ENCODE measurements at regions not wholly inside any gene's neighbourhood (a gene's known extent, or its start where the extent isn't known, plus 50 kb on each side); places are given as distances from the start of the nearest gene placed in this dataset.

DNA sequence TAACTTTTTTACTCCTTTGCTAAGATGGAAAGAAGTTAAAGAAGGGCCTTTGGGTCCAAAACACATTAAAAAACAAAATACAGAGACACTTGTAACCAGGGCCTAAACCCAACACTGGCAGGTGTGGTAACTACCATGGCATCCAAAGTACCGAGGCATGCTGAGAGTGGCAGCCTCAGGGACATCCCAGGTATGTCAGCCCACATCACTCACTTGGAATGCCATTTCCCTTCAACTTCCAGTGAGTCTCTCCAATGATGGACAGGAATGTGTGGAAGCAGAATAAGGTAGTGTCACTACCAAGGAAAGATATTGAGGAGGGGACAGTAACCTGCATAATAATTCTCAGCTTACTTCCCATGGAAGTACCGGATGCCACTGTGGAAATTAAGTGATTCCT is 79.5 kb upstream of the SCOC start:
- Mint-ChIP-seq H3K4me1 (peaks cover 30% of the 10 kb centered on the region), H3K27me3 (ENCODE audit: low read depth) (no peaks in the 10 kb centered on the region), H3K27ac (ENCODE audit: unreplicated experiment) (no peak overlapping the region), H3K9me3 (no peaks in the 10 kb centered on the region), H3K36me3 (ENCODE audit: low read depth) (no peaks in the 10 kb centered on the region), H3K4me3 (no peak overlapping the region)
- DNase-seq (ENCODE audit: low read depth, low spot score) = no peak
- TF ChIP-seq, protein P1, sequence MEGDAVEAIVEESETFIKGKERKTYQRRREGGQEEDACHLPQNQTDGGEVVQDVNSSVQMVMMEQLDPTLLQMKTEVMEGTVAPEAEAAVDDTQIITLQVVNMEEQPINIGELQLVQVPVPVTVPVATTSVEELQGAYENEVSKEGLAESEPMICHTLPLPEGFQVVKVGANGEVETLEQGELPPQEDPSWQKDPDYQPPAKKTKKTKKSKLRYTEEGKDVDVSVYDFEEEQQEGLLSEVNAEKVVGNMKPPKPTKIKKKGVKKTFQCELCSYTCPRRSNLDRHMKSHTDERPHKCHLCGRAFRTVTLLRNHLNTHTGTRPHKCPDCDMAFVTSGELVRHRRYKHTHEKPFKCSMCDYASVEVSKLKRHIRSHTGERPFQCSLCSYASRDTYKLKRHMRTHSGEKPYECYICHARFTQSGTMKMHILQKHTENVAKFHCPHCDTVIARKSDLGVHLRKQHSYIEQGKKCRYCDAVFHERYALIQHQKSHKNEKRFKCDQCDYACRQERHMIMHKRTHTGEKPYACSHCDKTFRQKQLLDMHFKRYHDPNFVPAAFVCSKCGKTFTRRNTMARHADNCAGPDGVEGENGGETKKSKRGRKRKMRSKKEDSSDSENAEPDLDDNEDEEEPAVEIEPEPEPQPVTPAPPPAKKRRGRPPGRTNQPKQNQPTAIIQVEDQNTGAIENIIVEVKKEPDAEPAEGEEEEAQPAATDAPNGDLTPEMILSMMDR (conservative IDR thresholded peaks at IDR 0.05) = no peak

DNA sequence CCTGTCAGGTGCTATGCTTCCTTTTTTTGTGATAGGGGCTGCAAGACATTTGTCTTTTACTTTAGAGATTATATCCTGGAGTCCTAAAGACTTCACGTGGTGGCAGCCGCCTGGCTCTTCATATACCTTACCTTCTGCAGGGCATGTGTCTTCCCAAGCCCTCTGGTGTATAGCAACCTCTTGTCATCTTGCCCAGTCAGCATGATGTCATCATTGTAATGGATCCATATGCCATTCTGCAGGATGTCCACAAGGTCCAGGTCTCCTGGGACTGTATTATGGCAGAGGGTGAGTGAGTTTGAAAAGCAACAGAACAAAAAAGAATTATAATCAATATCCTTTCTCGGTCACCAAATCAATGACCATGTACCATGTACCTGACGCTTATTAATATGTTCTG is 82.2 kb upstream of the SCOC start:
- Mint-ChIP-seq H3K4me3 (no peak overlapping the region), H3K27me3 (ENCODE audit: low read depth) (no peaks in the 10 kb centered on the region), H3K4me1 (peaks cover 10% of the 10 kb centered on the region), H3K27ac (ENCODE audit: unreplicated experiment) (no peak overlapping the region), H3K36me3 (ENCODE audit: low read depth) (no peaks in the 10 kb centered on the region), H3K9me3 (no peaks in the 10 kb centered on the region)
- no peak for DNase-seq (ENCODE audit: low read depth, low spot score)
- TF ChIP-seq, protein P1 (conservative IDR thresholded peaks at IDR 0.05) = no peak

DNA sequence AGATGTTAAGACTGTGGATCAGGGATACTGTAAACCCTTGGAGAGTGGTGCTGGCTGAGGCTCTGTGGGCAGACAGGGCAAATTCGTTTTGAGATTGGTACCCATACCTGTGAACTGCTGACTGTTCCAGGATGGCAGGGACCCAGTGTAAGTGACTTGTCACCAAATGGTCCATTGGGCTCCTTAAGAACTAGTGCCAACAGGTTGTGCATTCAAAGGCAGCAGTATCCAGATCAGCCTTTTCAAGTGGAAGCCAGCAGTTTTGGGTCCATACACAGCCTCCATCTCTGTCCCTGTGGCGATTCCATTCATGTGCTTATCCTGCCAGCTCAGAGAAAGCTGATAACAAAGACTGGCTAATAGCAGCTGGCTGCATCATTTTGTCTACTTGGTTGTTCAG is 84.0 kb upstream of the SCOC start:
- Mint-ChIP-seq H3K4me3 (no peak overlapping the region), H3K27me3 (ENCODE audit: low read depth) (no peaks in the 10 kb centered on the region), H3K27ac (ENCODE audit: unreplicated experiment) (no peak overlapping the region), H3K4me1 (no peaks in the 10 kb centered on the region), H3K9me3 (no peaks in the 10 kb centered on the region), H3K36me3 (ENCODE audit: low read depth) (no peaks in the 10 kb centered on the region)
- no peak for DNase-seq (ENCODE audit: low read depth, low spot score)
- TF ChIP-seq, protein P1 (conservative IDR thresholded peaks at IDR 0.05) = no peak

DNA sequence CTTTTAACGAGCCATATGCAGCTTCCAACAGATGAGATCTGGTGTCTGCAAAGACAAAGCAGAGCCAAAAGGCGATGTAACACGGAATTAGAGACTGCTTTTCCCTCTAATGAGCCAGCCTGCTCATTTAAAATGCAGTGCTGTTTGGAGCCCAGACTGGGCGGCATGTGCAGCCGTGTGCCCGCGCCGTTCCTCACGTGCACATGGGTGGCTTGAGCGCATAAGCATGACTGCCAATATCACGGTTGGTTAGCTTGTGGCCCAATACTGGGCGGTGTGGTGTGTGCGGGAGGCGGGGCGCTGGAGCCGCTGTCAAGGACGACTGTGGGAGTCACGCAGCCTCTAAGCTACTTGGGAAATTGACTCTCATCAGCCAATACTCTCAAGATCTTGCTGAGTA is 87.0 kb upstream of the SCOC start:
- H3K9me3 Mint-ChIP-seq = no peaks in the 10 kb centered on the region
- no peaks in the 10 kb centered on the region for H3K27me3 Mint-ChIP-seq (ENCODE audit: low read depth)
- no peak overlapping the region for H3K27ac Mint-ChIP-seq (ENCODE audit: unreplicated experiment)
- TF ChIP-seq, protein P1 (conservative IDR thresholded peaks at IDR 0.05) = no peak
- H3K36me3 Mint-ChIP-seq (ENCODE audit: low read depth) = no peaks in the 10 kb centered on the region
- DNase-seq (ENCODE audit: low read depth, low spot score) = no peak
- peaks cover 3% of the 10 kb centered on the region for H3K4me1 Mint-ChIP-seq
- H3K4me3 Mint-ChIP-seq = no peak overlapping the region

DNA sequence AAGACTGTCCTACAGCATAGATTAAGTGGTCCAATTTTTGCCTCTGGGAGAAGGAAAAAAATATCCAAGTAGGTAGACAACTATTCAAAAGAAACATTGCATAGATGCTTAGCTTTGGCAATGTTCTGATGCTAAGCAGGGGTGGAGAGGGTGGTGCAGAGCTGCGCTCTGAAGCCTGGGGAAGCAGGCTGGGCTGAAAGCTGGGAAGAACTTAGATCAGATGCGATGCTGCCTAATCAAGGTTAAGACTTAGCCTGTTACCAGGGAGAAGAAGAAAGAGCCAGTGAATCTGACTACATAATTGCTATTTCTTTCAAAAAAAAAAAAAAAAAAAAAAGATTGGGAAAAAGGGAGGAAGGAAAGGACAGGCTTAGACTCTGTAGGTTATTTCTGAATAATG is 89.0 kb upstream of the SCOC start:
- no peak for DNase-seq (ENCODE audit: low read depth, low spot score)
- Mint-ChIP-seq H3K4me3 (no peak overlapping the region), H3K4me1 (peaks cover 3% of the 10 kb centered on the region), H3K27me3 (ENCODE audit: low read depth) (no peaks in the 10 kb centered on the region), H3K27ac (ENCODE audit: unreplicated experiment) (no peak overlapping the region), H3K36me3 (ENCODE audit: low read depth) (no peaks in the 10 kb centered on the region), H3K9me3 (no peaks in the 10 kb centered on the region)
- TF ChIP-seq, protein P1 (conservative IDR thresholded peaks at IDR 0.05) = no peak

All from neural crest cell (in vitro differentiated cells).